ENCODE measurements at regions not wholly inside any gene's neighbourhood (a gene's known extent, or its start where the extent isn't known, plus 50 kb on each side); places are given as distances from the start of the nearest gene placed in this dataset.

DNA sequence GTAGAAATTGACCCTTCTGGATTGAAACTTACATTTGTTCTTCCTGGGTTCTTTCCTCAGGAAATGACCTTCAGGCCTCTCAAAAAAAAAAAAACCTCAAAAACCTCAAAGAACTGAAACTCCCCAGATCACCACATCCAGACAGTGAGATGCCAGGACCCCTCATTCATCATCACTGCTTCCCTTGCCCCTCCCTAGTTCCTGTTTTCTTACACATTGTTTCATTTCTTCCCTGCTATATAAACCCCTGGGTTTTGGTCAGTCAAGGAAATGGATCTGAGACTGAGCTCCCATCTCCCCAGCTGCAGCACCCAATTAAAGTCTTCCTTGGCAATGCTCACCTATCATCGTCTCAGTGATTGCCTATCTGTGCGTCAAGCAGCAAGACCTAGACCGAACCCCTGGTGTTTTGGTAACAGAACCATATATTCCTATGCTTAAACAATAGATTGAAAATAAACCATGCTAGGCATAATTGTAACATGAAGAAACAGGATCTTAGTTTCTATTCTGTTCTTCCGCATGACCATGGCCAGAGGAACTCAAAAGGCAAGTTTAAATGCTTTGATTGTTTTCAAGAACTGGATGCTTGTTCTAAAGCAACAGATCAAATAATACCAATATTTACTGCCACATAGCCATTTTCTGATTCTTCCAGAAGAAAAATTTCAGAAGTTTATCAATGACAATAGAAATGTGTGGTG, 108.0 kb upstream of the MAX start:
- DNase-seq (ENCODE audit: low read depth) (no peak), FAIRE-seq (no peak)
- TF ChIP-seq, protein P1, sequence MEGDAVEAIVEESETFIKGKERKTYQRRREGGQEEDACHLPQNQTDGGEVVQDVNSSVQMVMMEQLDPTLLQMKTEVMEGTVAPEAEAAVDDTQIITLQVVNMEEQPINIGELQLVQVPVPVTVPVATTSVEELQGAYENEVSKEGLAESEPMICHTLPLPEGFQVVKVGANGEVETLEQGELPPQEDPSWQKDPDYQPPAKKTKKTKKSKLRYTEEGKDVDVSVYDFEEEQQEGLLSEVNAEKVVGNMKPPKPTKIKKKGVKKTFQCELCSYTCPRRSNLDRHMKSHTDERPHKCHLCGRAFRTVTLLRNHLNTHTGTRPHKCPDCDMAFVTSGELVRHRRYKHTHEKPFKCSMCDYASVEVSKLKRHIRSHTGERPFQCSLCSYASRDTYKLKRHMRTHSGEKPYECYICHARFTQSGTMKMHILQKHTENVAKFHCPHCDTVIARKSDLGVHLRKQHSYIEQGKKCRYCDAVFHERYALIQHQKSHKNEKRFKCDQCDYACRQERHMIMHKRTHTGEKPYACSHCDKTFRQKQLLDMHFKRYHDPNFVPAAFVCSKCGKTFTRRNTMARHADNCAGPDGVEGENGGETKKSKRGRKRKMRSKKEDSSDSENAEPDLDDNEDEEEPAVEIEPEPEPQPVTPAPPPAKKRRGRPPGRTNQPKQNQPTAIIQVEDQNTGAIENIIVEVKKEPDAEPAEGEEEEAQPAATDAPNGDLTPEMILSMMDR (IDR thresholded peaks at IDR 0.05; ENCODE audit: insufficient read depth, low read length, severe bottlenecking), result no peak

DNA sequence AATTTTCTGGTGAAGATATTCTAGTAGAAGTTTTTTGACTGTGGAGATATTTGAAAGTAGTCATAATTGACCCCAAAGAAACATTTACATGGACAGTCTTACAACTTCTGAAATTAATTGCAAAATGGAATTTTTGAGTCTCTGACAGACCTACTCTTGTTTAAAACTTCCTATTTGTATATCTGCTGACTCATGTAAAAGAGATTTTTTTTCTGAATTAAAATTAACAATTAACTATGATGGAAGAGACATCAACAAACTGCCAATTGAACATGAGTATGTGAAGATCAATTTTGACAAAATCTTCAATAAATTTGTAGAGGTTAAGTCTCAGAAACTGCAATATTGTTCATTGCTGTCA, 108.5 kb upstream of the MAX start:
- FAIRE-seq (no peak), DNase-seq (ENCODE audit: low read depth) (no peak)
- Histone ChIP-seq H3K36me3 (ENCODE audit: control insufficient read depth, insufficient read depth, low read length) (no peaks in the 10 kb centered on the region), H3K27me3 (ENCODE audit: control insufficient read depth, insufficient read depth, low read length) (no peaks in the 10 kb centered on the region), H3K4me3 (ENCODE audit: low read depth, low read length) (no peak overlapping the region)
- TF ChIP-seq, protein P1 (IDR thresholded peaks at IDR 0.05; ENCODE audit: insufficient read depth, low read length, severe bottlenecking), result no peak

More for the DNA sequence above, 108.0 kb upstream of the MAX start:
- Histone ChIP-seq H3K27me3 (ENCODE audit: control insufficient read depth, insufficient read depth, low read length) (no peaks in the 10 kb centered on the region), H3K4me3 (ENCODE audit: low read depth, low read length) (no peak overlapping the region), H3K36me3 (ENCODE audit: control insufficient read depth, insufficient read depth, low read length) (no peaks in the 10 kb centered on the region)

DNA sequence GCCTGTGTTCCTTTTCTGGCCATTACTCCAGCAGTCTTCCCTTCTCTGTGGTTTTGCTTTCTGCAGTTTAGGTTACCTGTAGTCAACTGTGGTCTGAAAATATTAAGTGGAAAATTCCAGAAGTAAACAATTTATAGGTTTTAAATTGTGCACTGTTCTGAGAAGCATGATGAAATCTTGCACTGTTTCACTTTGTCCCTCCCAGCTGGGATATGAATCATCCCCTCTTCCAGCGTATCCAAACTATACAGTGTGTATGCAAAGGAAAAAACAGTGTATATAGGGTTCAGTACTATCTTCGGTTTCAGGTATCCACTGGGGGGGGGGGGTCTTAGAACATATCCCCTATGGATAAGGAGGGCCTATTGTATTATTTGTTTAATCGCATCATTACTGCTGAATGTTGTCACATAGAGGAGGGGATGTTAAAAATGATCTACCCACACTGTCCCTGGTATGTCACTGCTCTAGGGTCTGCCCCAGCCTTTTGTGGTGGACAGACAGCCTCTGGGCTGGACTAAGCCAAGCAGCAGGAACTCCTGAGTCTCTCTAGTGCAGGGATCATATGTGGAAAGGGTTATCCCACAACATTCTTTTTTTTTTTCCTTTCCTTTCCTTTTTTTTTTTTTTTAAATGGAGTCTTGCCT, 109.1 kb upstream of the MAX start:
- H3K36me3 ChIP-seq (ENCODE audit: control insufficient read depth, insufficient read depth, low read length), result no peaks in the 10 kb centered on the region
- no peak overlapping the region for H3K4me3 ChIP-seq (ENCODE audit: low read depth, low read length)
- DNase-seq (ENCODE audit: low read depth), result peak; percentile 72
- TF ChIP-seq, protein P1 (IDR thresholded peaks at IDR 0.05; ENCODE audit: insufficient read depth, low read length, severe bottlenecking), result no peak
- H3K27me3 ChIP-seq (ENCODE audit: control insufficient read depth, insufficient read depth, low read length), result no peaks in the 10 kb centered on the region
- no peak for FAIRE-seq

DNA sequence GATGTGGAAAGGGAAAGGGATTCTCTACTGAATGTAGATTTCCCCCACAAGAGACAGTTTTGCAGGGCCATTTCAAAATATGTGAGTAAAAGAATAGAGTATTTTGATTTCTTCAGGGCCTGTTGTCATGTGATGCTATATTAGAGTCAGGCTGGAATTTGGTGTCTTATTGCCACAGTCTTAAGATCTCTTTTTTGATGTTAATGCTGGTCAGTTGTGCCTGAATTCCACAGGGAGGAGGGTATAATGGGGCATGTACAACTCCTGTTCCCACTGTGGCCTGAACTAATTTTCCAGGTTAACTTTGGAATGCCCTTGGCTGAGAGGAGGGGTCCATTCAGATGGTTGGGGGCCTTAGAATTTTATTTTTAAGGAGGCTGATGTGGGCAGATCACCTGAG, 111.0 kb upstream of the MAX start:
- no peaks in the 10 kb centered on the region for H3K27me3 ChIP-seq (ENCODE audit: control insufficient read depth, insufficient read depth, low read length)
- no peaks in the 10 kb centered on the region for H3K36me3 ChIP-seq (ENCODE audit: control insufficient read depth, insufficient read depth, low read length)
- no peak overlapping the region for H3K4me3 ChIP-seq (ENCODE audit: low read depth, low read length)
- DNase-seq (ENCODE audit: low read depth), result no peak
- TF ChIP-seq, protein P1 (IDR thresholded peaks at IDR 0.05; ENCODE audit: insufficient read depth, low read length, severe bottlenecking), result no peak
- no peak for FAIRE-seq

DNA sequence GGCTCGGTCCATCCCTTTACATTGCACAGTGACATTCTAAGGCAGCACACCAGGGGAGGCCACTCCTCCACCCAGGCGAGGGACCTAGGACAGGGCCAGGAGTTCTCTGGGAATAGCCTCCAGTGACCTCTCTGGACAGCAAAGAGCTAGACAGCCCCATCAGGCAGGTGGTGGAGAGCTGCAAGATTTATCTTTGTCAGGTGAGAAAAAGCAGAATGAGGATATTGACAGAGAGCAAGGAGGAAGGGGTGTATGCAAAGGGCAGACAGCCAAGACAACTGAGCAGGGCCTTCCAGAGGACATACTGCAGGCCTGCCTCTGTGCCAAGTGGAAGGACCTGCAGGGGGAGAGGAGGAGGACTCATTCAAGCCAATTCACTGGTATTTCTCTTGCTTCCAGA, 112.4 kb upstream of the MAX start:
- Histone ChIP-seq H3K27me3 (ENCODE audit: control insufficient read depth, insufficient read depth, low read length) (no peaks in the 10 kb centered on the region), H3K36me3 (ENCODE audit: control insufficient read depth, insufficient read depth, low read length) (no peaks in the 10 kb centered on the region), H3K4me3 (ENCODE audit: low read depth, low read length) (no peak overlapping the region)
- no peak for FAIRE-seq
- TF ChIP-seq, protein P1 (IDR thresholded peaks at IDR 0.05; ENCODE audit: insufficient read depth, low read length, severe bottlenecking), result no peak
- no peak for DNase-seq (ENCODE audit: low read depth)

Measured in bronchial epithelial cell (primary cell).